ENCODE measurements at regions not wholly inside any gene's neighbourhood (a gene's known extent, or its start where the extent isn't known, plus 50 kb on each side); places are given as distances from the start of the nearest gene placed in this dataset.

DNA sequence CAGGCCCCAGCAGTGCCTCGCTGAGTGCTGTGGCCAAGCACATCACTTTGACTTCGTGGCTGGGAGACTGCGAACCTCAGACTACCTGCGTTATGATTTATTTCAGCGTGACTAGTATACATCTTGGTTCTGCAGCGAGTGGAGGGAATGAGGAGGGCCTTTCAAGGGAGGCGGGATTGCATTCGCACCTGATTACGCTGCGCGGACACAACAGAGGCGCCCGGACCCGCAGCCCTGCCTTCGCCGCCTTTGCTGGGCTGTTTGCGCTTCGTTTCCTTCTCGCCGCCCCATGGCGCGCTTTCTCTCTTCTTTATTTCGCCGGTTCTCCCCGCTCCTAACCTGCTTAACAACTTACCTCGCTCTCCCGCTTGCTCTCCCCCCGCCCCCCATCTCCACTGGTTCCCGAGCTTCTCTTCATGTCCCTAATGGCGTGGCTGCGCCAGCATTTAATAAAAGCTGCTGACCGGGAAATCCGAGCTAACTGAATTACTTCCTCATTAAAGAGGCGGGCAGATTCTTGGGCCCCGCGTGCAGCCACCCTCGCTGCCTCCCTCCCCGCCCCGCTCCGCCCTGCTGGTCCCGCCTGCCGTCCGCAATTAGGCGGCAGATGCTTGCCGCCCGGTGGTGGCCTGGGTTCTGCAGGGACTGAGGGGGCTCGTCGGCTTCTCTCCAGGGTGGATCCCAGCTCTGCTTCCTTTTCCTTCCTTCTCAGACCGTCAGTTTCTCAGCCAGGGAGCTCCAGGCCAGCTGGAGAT lies 257.6 kb upstream of the SDK2 start:
- 3 to 4% methylated on average over 49 of the region's 49 CpGs for WGBS, 2 donors
- H3K9ac ChIP-seq (ENCODE audit: insufficient read depth in 1 of 2, low read length in 2 of 2): peak overlapping the region in 1 of 2 donors; percentile 19
- H3K9me3 ChIP-seq (ENCODE audit: control insufficient read depth in 4 of 4, insufficient read depth in 3 of 4, low read length in 3 of 4): peaks cover 0 to 5% (median 0%) of the 10 kb centered on the region in 4 donors
- DNase-seq (peak; percentile 70 to 77 (median 75)), ATAC-seq (ENCODE audit: insufficient read depth, low FRiP score) (peak; percentile 71)
- H3K27me3 ChIP-seq (ENCODE audit: control insufficient read depth in 3 of 3, insufficient read depth in 3 of 3, low read length in 2 of 3): peaks cover 0 to 28% (median 15%) of the 10 kb centered on the region in 3 donors
- H3K27ac ChIP-seq (ENCODE audit: low read depth in 1 of 2, low read length in 1 of 2): no peak overlapping the region
- no peak for TF ChIP-seq CTCF (IDR thresholded peaks at IDR 0.05; ENCODE audit: control extremely low read depth, extremely low read depth)
- no peak overlapping the region for H3K4me3 ChIP-seq
- no peaks in the 10 kb centered on the region for H3K36me3 ChIP-seq (ENCODE audit: control insufficient read depth in 4 of 4, insufficient read depth in 4 of 4, low read length in 4 of 4)
- H3K4me1 ChIP-seq (ENCODE audit: control insufficient read depth in 5 of 5, insufficient read depth in 5 of 5, low read length in 5 of 5): peaks cover 0 to 11% (median 9%) of the 10 kb centered on the region in 5 donors

DNA sequence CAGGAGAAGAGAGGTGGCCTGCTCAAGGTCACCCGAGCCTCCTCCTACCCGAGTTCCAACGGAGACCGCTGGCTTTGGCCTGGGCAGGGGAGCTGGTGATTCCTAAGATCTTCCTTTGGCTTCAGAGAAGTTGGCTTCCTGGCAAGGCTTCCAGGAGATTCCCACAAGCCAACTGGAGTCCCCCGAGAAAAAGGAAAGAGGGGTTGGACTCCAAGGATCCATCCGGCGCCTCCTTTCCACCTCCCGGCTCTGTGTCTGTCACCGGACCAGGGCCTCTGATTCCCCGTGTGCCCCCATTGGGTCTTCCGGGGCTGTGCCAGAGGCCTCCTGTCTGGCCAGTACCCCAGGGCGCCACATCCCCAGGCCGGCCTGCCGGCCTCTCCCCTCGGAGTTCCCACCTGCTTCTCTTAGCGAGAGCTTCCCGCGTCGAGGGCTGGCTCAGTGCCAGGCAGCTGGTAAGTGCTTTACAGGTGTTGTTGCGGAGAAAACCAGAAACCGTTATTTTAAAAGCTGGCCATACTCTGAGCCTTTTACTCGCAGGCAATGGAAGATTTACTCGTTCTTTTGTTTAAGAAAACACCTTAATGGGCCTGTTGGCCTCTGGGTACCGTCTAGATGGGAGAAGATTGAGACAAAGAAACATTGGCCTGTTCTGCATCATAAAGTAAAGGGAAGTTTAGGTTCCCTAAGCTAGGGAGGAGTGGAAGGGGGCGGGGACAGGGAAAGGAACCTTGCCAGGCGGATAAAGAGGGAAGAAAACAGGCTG lies 258.4 kb upstream of the SDK2 start:
- ATAC-seq (ENCODE audit: insufficient read depth, low FRiP score): no peak
- Histone ChIP-seq H3K9me3 (ENCODE audit: control insufficient read depth in 4 of 4, insufficient read depth in 3 of 4, low read length in 3 of 4) (peaks cover 0 to 5% (median 0%) of the 10 kb centered on the region in 4 donors), H3K36me3 (ENCODE audit: control insufficient read depth in 4 of 4, insufficient read depth in 4 of 4, low read length in 4 of 4) (no peaks in the 10 kb centered on the region), H3K9ac (ENCODE audit: insufficient read depth in 1 of 2, low read length in 2 of 2) (no peak overlapping the region), H3K4me1 (ENCODE audit: control insufficient read depth in 5 of 5, insufficient read depth in 5 of 5, low read length in 5 of 5) (peaks cover 0 to 11% (median 9%) of the 10 kb centered on the region in 5 donors), H3K27me3 (ENCODE audit: control insufficient read depth in 3 of 3, insufficient read depth in 3 of 3, low read length in 2 of 3) (peaks cover 0 to 30% (median 15%) of the 10 kb centered on the region in 3 donors), H3K4me3 (no peak overlapping the region), H3K27ac (ENCODE audit: low read depth in 1 of 2, low read length in 1 of 2) (no peak overlapping the region)
- WGBS, 2 donors: 29 to 45% methylated on average over 26 of the region's 26 CpGs
- no peak for TF ChIP-seq CTCF (IDR thresholded peaks at IDR 0.05; ENCODE audit: control extremely low read depth, extremely low read depth)
- DNase-seq: peak in 1 of 3 donors; percentile 21

DNA sequence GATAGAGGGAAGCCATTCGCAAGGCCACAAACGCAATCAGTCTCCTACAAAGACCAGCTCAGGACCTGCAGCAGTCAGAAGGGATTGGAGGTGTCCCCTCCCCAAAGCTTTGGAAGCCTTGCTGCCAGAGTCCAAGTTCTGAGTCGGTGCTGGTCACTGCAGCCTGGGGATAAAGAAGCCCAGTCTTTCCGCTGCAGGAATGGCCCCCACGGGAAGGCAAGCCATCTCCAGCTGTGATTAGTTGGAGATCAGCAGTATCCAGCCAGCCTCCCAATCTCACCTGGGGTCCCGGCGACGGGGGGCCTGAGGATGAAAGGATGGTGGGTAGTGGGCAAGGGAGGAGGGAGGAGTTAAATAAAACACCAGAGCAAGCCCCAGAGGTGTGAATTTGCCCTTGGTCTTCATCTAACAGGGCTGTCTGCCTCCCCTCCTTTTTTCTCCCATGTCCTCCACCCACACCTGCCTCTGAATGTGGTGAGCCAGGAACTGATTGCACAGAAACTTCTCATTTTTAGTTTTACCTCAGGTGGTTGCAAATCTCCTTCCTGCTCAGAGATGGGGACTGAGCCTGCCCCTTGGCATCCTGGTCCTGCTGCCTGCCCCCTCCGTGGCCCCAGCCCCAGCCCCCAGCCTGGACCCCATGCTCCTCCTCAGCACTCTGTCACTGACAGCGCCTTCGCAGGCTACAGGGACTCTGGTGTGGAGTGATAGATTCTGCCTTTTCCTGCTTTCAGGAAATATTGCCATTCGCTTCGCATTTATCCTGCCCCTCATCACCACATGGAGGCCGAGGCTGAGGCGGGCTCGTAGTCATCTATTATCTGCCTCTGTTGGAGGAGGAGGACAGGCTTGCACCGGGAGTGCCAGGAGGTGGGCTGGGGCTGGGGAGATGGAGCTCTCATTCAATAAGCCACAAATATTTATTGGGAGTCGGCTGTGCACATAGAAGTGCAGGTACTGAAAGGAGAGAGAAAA lies 262.9 kb upstream of the SDK2 start:
- Histone ChIP-seq H3K27me3 (ENCODE audit: control insufficient read depth in 3 of 3, insufficient read depth in 3 of 3, low read length in 2 of 3) (peaks cover 0 to 32% (median 16%) of the 10 kb centered on the region in 3 donors), H3K4me1 (ENCODE audit: control insufficient read depth in 5 of 5, insufficient read depth in 5 of 5, low read length in 5 of 5) (peaks cover 0 to 4% (median 2%) of the 10 kb centered on the region in 5 donors)
- 55 to 63% methylated on average over 18 of the region's 18 CpGs for WGBS, 2 donors

More for the DNA sequence above, 262.9 kb upstream of the SDK2 start:
- Histone ChIP-seq H3K36me3 (ENCODE audit: control insufficient read depth in 4 of 4, insufficient read depth in 4 of 4, low read length in 4 of 4) (no peaks in the 10 kb centered on the region), H3K4me3 (no peak overlapping the region), H3K27ac (ENCODE audit: low read depth in 1 of 2, low read length in 1 of 2) (no peak overlapping the region), H3K9me3 (ENCODE audit: control insufficient read depth in 4 of 4, insufficient read depth in 3 of 4, low read length in 3 of 4) (peaks cover 0 to 4% (median 0%) of the 10 kb centered on the region in 4 donors), H3K9ac (ENCODE audit: insufficient read depth in 1 of 2, low read length in 2 of 2) (no peak overlapping the region)
- no peak for ATAC-seq (ENCODE audit: insufficient read depth, low FRiP score)
- DNase-seq: no peak
- no peak for TF ChIP-seq CTCF (IDR thresholded peaks at IDR 0.05; ENCODE audit: control extremely low read depth, extremely low read depth)

Data from lung (tissue), 11 donors.